ENCODE measurements at regions not wholly inside any gene's neighbourhood (a gene's known extent, or its start where the extent isn't known, plus 50 kb on each side); places are given as distances from the start of the nearest gene placed in this dataset.

DNA sequence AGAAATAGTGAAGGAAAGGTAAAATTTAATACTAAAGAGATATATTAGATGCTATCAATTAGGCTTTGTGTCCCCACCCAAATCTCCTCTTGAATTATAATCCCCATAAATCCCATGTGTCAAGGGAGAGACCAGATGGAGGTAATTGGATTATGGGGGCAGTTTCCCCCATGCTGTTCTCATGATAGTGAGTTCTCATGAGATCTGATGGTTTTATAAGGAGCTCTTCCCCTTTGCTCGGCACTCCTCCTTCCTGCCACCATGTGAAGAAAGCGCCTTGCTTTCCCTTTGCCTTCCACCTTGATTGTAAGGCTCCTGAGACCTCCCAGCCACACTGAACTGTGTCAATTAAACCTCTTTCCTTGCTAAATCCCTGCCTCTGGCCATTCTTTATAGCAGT, 697.0 kb upstream of the RGMB start:
- no peak for FAIRE-seq

DNA sequence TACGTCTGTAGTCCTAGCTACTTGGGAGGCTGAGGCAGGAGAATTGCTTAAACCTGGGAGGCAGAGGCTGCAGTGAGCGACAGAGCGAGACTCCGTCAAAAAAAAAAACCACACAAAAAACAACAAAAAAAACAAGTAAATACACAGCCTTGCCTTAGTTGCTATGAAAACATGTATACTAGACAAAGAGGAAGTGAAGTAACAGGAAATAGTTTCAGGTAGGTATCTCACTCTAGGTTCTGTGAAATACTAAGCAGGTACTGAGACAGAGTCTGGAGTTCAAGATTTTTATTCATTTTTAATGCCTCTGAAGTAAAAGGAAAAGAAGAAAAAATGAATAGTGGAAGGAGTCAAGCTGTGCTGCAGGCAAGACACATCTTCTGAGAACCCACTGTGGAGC, 687.9 kb upstream of the RGMB start:
- no peak for FAIRE-seq

DNA sequence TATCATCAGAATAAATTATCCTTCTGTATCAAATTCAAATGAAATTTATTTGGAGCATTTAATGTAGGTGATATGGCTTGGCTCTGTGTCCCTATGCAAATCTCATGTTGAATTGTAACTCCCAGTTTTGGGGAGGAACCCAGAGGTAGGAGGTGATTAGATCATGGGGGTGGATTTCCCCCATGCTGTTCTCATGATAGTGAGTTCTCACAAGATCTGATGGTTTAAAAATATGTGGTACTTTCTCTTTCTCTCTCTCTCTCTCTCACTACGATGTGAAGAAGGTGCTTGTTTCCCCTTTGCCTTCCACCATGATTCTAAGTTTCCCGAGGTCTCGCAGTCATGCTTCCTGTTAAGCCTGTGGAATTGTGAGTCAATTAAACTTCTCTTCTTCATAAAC, 678.4 kb upstream of the RGMB start:
- FAIRE-seq: no peak

DNA sequence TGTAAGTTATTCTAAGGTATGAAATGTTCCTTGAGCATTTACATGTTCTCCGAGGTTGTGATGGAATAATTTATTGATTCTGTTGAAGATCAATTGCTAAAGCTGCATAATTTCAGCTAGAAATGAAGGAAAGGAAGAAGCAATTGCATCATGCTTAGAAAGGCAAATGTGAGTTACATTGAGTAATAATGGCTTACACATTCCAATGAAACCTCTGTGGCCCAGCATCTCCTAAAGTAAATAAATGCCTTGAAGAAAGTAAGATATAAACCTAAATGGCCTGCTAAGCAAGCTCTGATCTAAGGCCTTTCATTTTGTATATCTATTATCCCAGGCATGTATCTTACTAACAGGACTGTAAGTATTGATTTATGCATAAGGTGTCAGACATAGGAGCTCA, 677.3 kb upstream of the RGMB start:
- no peak for FAIRE-seq

DNA sequence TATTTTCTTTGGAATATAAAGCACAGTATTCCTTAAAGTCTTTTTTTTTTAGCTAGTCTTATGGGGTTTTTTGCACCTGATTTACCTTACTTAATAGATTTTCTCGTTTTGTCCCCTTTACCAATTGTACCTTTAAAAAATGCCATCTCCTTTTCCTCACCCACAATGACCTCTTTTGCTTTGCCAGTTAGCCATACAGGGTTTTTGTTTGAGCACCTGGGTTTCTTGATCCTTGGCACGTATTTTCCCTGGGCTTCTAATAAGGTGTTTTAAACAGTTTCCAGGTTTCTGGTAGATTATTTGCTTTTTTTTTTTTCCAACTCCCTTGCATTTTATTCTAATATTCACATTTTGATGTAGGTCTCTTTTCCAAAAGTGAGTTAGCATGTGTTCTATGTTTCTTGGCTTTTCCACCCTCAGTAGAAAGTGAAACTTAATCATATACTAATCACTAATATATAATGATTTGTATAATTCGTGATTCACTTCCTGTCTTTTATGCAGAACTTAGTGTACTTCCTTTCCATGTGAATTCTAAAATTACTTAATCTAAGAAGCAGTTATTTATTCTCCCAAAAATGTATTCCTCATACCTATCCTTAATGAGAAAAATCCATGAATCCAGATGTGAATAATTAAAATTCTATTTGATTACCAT, 673.9 kb upstream of the RGMB start:
- no peak for FAIRE-seq

DNA sequence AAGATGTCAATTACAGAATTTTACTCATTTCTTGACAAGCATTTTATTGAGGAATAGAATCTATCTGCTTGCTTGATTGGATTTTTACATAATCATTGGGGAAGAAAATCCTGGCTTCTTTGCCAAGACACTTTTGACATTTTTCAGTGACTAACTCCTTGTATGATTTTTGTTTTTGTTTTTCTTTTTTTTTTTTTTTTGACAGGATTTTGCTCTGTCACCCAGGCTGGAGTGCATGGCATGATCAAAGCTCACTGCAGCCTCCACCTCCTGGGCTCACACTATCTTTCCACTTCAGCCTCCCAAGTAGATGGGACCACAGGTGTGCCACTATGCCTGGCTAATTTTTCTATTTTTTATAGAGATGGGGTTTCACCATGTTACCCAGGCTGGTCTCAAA, 672.3 kb upstream of the RGMB start:
- FAIRE-seq: no peak

DNA sequence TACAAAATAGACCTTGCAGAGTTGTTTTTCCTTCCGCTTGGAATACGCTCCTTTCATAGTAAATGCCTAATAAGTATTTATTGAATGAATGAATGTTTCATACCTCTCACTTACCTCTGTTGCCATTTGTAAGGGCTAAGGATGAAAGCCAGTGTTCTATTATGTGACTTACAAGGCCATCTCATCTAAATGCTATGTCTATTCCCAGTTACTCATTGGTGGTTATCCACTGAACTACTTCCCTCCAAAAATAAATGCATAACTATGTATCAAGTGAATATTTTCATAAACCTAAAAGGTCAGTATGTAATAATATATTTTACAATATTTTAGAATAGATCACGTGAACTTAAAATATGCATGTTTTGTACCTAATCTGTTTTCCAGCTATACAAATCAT, 670.5 kb upstream of the RGMB start:
- FAIRE-seq: no peak

DNA sequence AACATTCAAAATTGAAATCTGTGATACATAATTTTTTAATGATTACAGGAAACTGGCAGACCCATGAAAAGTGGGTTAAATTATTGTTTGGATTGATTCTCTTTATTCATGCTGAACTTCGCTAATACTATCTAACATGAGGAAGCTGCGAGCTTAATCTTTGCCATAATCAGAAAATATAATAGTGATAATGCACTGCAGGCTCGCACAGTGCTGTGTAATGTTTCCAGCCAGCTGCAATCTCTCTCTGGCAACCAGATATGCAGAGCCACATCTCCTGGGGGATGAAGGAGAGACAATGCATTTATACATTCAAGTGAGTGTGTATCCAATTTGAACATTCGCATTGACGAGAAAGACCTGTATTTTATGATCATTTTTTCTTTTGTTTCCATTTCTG, 669.7 kb upstream of the RGMB start:
- no peak for FAIRE-seq

DNA sequence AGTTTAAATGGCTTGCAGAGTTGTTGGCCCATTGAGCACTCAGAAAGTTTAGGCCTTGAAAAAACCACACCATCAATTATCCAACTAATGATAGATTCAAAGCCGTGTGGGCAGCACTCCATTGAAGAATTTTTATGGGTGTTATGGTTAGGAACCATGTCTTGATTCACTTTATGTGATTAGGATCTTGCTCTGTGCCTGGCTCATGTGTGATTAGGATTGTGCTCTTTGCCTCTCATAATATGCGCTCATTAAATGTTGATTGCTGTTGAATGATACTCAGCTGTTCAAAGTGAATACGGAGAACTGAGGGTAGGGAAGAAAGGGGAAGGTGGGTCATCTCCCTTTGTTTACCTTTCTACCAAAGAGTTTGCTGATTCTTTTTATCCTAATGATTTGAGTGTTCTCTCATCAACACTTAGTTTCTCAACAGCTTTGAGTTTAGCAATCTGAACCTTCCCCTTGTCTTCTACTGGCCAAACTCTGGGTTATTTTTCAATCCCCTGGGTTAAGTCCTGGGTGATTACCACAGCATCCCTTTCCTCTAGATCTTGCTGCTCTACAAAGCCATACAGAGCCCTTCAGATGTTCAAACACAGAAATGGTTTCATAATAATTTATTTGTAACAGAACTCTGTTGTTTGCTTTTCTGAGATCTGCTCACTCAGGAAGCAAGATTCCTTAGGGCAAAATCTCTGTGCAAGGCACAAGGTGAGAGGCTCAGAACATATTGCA, 668.8 kb upstream of the RGMB start:
- FAIRE-seq: no peak

DNA sequence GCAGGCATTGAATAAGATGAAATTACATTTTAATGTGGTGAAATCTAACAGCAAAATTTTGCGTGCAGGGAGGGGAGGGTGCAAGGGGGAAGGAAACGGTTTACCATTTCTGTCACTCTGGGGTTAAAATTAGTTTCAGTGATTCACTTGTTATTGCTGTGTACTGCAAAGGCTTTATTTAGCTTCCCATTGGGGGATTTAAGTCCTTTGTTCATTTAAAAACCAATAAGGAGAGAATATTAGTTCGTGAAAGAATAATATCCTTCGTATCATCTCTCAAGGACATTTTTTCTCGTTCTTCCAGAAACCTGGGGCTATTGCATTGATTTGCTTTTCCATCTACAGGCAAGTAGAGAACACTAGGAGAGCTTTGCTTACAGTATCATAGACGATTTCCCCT, 667.8 kb upstream of the RGMB start:
- FAIRE-seq: no peak

DNA sequence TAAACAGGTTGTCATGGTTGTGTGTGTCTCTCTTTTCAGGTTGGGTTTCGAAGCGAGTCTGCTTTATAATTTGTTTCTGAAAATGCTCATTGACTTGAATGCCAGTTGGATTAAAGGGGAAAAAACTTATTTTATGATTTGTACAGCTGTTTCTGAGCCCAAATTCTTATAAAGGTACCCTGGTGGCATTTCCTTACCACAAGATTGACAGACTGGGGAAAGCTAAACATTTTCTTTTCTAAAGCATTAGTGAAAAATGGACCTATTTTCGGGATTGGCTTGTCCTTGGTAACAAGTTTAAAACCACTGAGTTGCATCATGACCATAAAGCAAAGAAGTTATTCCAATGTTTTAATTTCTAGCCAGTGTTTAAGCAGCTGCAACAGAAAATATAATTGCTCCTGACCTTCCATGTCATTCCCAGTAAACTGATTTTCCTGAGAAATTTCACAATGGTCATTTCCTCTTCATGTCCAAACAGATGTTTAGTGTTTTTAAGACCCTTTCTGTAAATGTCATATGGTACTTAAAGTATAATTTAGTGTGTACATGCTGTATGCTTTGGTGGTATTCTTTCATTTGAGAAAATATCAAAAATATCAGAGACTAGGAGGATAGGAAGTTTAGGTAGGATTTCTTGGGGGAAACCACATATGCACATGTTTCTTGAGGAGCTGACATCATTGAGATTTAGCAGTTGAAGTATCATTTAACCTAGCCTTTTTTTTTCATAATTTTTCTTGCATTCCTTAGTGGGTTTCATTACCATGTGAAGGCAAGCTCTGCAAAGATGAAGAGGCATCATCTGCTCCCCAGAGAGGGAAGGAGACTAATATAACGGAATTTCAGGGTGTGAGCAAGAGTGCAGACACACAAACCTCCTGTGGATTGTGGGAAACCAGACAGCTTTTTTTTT, 667.1 kb upstream of the RGMB start:
- no peak for FAIRE-seq

DNA sequence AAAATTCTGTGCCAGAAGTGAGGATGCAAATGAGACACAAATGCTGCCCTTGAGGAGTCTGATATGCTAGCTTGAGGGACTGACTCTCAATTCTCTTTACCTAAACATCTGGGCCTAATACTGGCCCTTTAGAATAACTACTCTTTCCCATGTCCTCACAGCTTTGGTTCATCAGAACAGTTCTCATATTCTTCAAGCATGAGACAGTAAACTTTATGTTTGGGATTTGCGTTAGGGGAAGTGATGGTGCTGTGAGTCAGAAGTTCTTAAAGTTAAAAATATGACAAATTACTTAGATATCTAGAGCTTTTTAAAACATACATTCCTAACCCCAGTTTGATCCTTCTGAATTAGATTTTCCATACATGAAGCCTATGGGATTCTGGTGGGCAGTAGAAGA, 665.0 kb upstream of the RGMB start:
- FAIRE-seq: no peak

DNA sequence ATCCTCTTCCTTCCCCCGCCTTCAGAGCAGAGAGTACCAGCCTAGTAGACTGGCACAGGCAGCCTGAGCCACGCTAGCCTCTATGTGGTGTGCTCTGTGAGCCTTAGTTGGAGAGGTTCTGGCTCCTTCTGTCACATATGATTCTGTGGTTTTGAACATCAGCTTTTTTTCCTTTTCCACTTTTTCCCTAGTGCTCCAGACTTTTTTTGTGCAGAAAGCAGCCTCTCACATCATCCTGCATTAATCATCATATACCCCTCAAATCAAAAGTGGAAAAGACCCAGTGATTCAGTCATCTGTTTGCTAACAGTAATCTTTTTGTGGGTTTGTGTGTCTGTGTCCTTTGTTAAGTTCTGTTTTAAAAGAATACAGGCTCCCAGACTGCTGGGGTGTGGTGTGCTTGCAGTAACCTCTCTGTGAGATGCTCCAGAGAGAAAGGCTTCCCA, 663.9 kb upstream of the RGMB start:
- FAIRE-seq: no peak

DNA sequence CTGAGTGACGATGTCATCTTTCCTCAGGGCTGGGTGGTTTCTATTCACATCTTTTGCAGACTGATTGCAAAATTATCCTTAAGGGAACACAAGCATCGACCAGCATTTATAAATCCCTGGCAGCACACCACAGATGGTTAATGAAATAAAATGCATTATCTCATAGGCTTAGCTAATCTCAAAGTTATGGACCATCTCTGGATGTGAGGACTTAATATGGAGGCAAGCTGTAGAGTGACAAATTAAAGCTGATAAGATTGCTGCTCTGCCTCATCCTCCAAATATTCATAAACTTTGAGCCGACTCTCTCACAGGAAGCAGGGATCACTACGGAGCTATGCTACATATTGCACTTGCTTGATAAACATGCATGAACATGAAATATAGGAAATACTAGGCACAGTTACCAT, 663.2 kb upstream of the RGMB start:
- FAIRE-seq: no peak

DNA sequence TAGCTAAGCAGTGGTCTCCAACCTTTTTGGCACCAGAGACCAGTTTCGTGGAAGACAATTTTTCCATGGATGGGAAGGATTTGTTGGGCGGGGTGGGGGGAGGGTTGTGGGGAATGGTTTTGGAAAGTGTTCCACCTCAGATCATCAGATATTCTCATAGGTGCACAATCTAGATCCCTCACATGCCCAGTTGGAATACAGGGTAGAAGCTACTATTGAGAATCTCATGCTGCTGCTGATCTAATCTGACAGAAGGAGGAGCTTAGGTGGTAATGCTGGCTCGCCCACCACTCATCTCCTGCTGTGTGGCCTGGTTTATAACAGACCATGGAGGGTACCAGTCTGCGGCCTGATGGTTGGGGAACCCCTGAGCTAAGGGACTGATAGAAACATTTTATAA, 662.7 kb upstream of the RGMB start:
- FAIRE-seq: no peak

DNA sequence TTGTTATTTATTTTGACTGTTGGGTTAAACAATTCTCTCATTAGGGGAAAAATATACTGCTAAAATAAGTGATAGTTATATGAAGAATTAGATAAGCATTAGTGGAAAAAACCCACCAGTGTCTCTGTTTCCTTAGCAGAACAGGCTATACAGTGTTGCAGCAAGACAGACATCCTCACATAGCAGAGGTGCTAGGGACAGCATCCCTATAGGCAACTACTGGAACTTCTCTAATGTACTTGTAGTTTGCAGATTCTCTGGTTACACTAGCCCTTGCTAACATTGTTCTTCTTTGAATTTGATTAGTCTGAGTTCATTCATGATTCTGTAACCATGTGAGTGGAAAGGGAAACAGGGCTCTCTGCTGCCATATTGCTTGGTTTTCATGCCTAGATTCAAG, 661.8 kb upstream of the RGMB start:
- FAIRE-seq: no peak

DNA sequence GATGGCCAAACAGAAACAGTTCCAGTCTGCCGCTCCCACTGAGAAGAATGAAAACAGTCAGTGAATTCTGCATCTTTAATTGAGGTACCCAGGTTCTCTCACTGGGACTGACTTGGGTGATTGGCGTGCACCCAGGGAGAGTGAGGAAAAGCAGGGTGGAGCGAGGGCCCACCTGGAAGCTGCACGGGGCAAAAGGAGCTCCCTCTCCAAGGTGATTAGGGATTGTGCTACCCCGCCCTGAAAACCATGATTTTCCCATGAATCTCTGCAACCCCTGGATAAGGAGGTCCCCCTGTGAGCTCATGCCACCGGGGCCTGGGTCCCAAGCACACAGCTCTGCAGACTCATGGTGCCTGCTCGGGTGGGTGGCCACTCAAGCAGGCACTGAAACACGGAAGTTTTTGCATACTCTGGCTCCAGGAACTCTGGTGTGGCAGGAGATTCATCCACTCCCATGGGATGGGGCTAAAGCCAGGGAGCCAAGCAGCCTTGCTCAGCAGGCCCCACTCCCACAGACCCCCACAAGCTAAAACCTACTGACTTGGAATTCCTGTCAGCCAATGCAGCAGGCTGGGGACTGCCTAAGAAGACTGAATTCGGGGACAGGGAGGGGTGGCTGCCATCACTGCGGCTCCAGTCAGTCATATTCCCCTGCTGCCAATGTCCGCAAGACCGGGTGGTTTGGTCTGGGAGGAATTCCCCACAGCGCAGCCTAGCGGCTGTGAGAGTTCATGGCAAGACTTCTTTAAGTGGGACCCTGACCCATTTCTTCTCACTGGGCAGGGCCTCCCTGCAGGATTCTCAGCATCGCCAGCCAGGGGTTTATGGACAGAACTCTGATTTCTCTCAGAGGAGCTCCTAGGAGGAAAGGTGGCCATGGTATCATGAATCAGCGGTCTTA, 652.2 kb upstream of the RGMB start:
- FAIRE-seq: no peak

DNA sequence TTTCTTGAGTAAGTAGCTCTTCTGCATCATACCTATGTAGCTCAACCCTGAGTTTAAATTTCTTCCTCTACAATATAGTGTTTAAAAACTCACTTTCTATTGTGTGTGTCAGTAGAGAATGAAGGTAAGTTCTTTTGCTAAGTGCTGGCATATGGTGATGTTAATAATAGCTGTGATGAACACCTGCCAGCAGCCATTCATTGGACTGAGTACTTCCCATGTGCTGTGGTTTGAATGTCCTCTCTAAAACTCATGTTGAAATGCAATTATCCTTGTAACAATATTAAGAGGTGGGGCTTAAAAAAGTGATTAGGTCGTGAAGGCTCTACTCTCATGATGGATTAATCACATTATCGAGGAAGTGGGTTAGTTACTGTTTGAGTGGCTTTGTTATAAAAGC, 645.2 kb upstream of the RGMB start:
- FAIRE-seq: no peak

DNA sequence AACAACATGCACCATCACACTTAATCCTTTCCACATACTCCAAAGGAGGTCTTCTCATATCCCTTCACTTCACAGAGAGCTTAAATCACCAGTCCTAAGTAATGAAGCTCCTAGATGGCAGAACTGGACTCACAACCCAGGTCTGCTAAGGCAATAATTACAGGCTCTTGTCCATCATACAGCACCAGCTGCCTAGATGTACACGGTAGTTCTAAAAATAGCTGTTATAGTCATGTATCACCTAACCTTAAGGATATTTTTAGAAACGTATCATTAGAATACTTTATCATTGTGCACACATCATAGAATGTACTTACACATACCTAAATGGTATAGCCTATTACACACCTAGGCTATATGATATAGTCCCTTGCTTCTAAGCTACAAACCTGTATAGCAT, 644.6 kb upstream of the RGMB start:
- FAIRE-seq: no peak

DNA sequence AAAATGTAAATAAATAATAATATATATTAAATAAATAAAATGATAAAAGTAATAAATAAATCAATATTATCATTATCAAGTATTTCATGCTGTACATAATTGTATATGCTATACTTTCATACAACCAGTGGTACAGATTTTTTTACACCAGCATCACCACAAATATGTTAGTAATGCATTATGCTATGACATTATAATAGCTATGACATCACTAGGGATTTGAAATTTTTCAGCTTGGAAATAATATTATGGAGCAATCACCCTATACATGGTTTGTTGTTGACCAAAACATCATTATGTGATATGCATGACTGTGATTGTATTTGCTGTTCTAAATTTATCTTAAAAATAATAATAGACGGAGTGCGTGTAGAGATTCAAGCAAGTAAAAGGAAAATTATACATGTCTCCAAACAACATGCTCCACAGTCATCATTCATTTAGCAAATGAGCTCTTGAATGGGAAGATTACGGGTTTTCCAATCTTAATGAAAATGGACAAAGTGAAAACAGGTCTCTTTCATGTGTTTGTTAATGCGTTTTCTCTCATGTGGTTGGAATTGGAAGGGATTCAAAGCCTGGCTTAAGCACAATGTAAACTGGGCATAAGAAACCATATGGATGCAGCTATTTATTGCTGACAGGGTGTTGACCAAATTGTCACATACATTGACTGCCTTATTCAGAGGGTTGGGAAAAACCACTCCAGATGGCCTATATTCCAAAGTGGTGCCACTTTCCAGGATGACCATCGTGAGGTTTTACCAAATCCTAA, 643.0 kb upstream of the RGMB start:
- FAIRE-seq: no peak

DNA sequence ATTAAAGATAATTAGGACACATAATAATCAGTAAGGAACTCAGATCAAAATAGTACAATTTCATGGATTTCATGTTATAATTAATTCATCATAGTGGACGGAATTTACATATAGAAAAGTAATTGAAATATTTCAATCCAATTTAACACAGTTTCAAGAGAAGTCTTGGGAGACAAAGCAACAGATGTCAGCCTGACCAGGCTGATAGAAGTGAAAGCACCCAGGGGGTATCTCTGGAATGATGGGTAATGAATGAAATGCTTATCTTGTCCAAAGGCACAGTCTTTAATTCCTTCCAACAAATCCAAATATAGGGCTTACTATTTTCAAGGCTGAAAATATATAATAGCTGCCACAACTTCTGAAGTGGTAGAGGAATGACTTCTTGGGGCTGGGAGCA, 629.3 kb upstream of the RGMB start:
- no peak for FAIRE-seq

DNA sequence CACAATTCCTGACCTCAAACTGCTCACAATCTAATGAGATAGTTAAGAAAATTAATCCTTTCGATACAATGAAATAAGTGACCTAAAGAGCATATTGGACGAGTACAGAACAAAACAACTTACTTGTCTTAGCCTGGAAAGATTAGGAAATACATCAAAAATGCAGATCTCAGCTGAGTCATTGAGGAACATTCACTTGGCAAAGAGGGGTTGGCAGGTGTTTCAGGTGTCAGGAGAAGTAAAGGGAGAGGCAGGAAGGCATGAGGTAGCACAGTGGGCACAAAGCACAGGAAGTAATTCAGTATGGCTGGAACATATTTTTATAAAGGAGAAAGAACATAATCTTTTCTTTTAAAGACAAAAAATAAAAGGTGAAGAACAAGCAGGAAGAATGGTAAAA, 628.8 kb upstream of the RGMB start:
- no peak for FAIRE-seq

Data from A204.1 (cell line).